Upper lobe of left lung (tissue), 4 donors: ENCODE measurements at regions not wholly inside any gene's neighbourhood (a gene's known extent, or its start where the extent isn't known, plus 50 kb on each side); places are given as distances from the start of the nearest gene placed in this dataset.

Experiments
- CTCF ChIP-seq, 6 experiments: fragments of 450-650 bp in 4 of 6; fragments of 200-600 bp in 2 of 6; sonication (generic) in 2 of 6; IDR thresholded peaks; one replicate each; pipeline ENCODE4 v1.5.1; 2016 to 2019; ENCODE audit warnings: antibody characterized with exemption in 6 of 6
- POLR2A ChIP-seq, 4 donors: fragments of 450-650 bp; IDR thresholded peaks; one replicate each; pipeline ENCODE4 v1.5.1; 2016 to 2017; ENCODE audit warnings: antibody characterized with exemption in 4 of 4, mild to moderate bottlenecking in 2 of 4

- TF ChIP-seq POLR2A (IDR thresholded peaks at IDR 0.05) (no peak), CTCF (IDR thresholded peaks at IDR 0.05) (no peak)
Observed at GRCh38 chr3:30384546-30385072, 221.8 kb upstream of the TGFBR2 start.
